Body of pancreas (tissue), 4 donors: ENCODE measurements at regions not wholly inside any gene's neighbourhood (a gene's known extent, or its start where the extent isn't known, plus 50 kb on each side); places are given as distances from the start of the nearest gene placed in this dataset.

Source experiments
- ATAC-seq: fragments of 150-250 bp; one replicate; pipeline ENCODE4 v1.9.1; 2016
- DNase-seq, 4 donors: peaks; one replicate each; pipeline ENCODE4 v3.0.0-alpha.2; 2019
- H3K27ac ChIP-seq, 4 donors: fragments of 200-600 bp; sonication (generic); 1 replicate in 3 of 4; 2 replicates in 1 of 4; pipeline versions ENCODE4 v1.5.1 to v1.6.1; 2016 to 2019; ENCODE audit warnings: mild to moderate bottlenecking in 1 of 4, mixed read lengths in 1 of 4, moderate library complexity in 1 of 4
- H3K27me3 ChIP-seq, 2 donors: fragments of 200-600 bp; sonication (generic); one replicate each; pipeline ENCODE4 v1.6.0; 2016; ENCODE audit warnings: mild to moderate bottlenecking in 1 of 2
- H3K36me3 ChIP-seq, 2 donors: fragments of 200-600 bp; sonication (generic); replicated peaks in 1 of 2; 2 replicates each; pipeline ENCODE4 v1.5.1; 2016; ENCODE audit warnings: low read depth in 2 of 2; ENCODE audit not compliant: insufficient read depth in 1 of 2
- H3K4me1 ChIP-seq: fragments of 200-600 bp; sonication (generic); one replicate; pipeline ENCODE4 v1.6.0; 2016
- H3K4me3 ChIP-seq, 2 donors: fragments of 200-600 bp; sonication (generic); 1 replicate in 1 of 2; 2 replicates in 1 of 2; pipeline ENCODE4 v1.5.1; 2016 to 2019
- H3K9me3 ChIP-seq, 3 donors: fragments of 200-600 bp; sonication (generic); 1 replicate in 2 of 3; 2 replicates in 1 of 3; pipeline ENCODE4 v1.5.1; 2016
- CTCF ChIP-seq, 7 experiments: fragments of 450-650 bp in 4 of 7; fragments of 200-600 bp in 3 of 7; sonication (generic) in 3 of 7; IDR thresholded peaks; one replicate each; pipeline ENCODE4 v1.5.1; 2016 to 2019; ENCODE audit warnings: antibody characterized with exemption in 7 of 7
- POLR2A ChIP-seq, 3 donors: fragments of 450-650 bp; IDR thresholded peaks; one replicate each; pipeline ENCODE4 v1.6.1; 2016; ENCODE audit warnings: antibody characterized with exemption in 3 of 3, mild to moderate bottlenecking in 2 of 3
- WGBS, 2 donors: methylation state at CpG; one replicate each; pipeline ENCODE4 v1.1.5; 2017; 5-methylcytosine and 5-hydroxymethylcytosine counted together
- intact Hi-C: fragments of 100-400 bp; cut with DNase I; formaldehyde crosslinking; loops from one replicate; pipeline ENCODE4 v1.15.1; 2023

GRCh38 chr6:8688821-8689220 is 253.5 kb upstream of the SLC35B3 start:
- H3K4me1 ChIP-seq: no peaks in the 10 kb centered on the region
- 74 to 83% methylated on average over 1 of the region's 1 CpG for WGBS, 2 donors
- no peaks in the 10 kb centered on the region for H3K27me3 ChIP-seq
- no peak for DNase-seq
- intact Hi-C loops: no loop called here
- peaks cover 0 to 10% (median 0%) of the 10 kb centered on the region in 3 donors for H3K9me3 ChIP-seq
- H3K27ac ChIP-seq: no peak overlapping the region
- no peak for ATAC-seq
- no peak overlapping the region for H3K4me3 ChIP-seq
- H3K36me3 ChIP-seq: no peaks in the 10 kb centered on the region
- TF ChIP-seq CTCF (IDR thresholded peaks at IDR 0.05): no peak
- no peak for TF ChIP-seq POLR2A (IDR thresholded peaks at IDR 0.05)

GRCh38 chr6:8686077-8686476 is 250.7 kb upstream of the SLC35B3 start:
- DNase-seq (no peak), ATAC-seq (no peak)
- TF ChIP-seq POLR2A (IDR thresholded peaks at IDR 0.05) (no peak), CTCF (IDR thresholded peaks at IDR 0.05) (no peak)
- Histone ChIP-seq H3K4me1 (no peaks in the 10 kb centered on the region), H3K27me3 (no peaks in the 10 kb centered on the region), H3K4me3 (no peak overlapping the region), H3K36me3 (no peaks in the 10 kb centered on the region), H3K27ac (no peak overlapping the region), H3K9me3 (no peaks in the 10 kb centered on the region)
- 75 to 89% methylated on average over 3 of the region's 3 CpGs for WGBS, 2 donors
- intact Hi-C loops: no loop called here

GRCh38 chr6:8683204-8683603 is 247.9 kb upstream of the SLC35B3 start:
- no peak for ATAC-seq
- Histone ChIP-seq H3K9me3 (no peaks in the 10 kb centered on the region), H3K27ac (no peak overlapping the region), H3K36me3 (no peaks in the 10 kb centered on the region), H3K4me3 (no peak overlapping the region), H3K4me1 (no peaks in the 10 kb centered on the region), H3K27me3 (no peaks in the 10 kb centered on the region)
- TF ChIP-seq POLR2A (IDR thresholded peaks at IDR 0.05): no peak
- TF ChIP-seq CTCF (IDR thresholded peaks at IDR 0.05): no peak
- no peak for DNase-seq
- intact Hi-C loops: no loop called here
- 89 to 94% methylated on average over 1 of the region's 1 CpG for WGBS, 2 donors

GRCh38 chr6:8679823-8680222 is 244.5 kb upstream of the SLC35B3 start:
- 89 to 90% methylated on average over 2 of the region's 2 CpGs for WGBS, 2 donors
- no peak for ATAC-seq
- H3K27ac ChIP-seq: no peak overlapping the region
- H3K27me3 ChIP-seq: no peaks in the 10 kb centered on the region
- intact Hi-C loops: no loop called here
- H3K9me3 ChIP-seq: no peaks in the 10 kb centered on the region
- H3K4me3 ChIP-seq: no peak overlapping the region
- no peak for TF ChIP-seq CTCF (IDR thresholded peaks at IDR 0.05)
- TF ChIP-seq POLR2A (IDR thresholded peaks at IDR 0.05): no peak
- H3K36me3 ChIP-seq: no peaks in the 10 kb centered on the region
- no peak for DNase-seq
- no peaks in the 10 kb centered on the region for H3K4me1 ChIP-seq

- no peaks in the 10 kb centered on the region for H3K4me1 ChIP-seq
- ATAC-seq (no peak), DNase-seq (no peak)
- no peaks in the 10 kb centered on the region for H3K36me3 ChIP-seq
- H3K9me3 ChIP-seq: no peaks in the 10 kb centered on the region
- no peaks in the 10 kb centered on the region for H3K27me3 ChIP-seq
- TF ChIP-seq POLR2A (IDR thresholded peaks at IDR 0.05) (no peak), CTCF (IDR thresholded peaks at IDR 0.05) (no peak)
- H3K27ac ChIP-seq: no peak overlapping the region
- intact Hi-C loops: no loop called here
- H3K4me3 ChIP-seq: no peak overlapping the region
- WGBS, 2 donors: 94 to 98% methylated on average over 5 of the region's 5 CpGs
These were observed 243.1 kb upstream of the SLC35B3 start for GRCh38 chr6:8678466-8678865.
